Thyroid gland (tissue), 4 donors: ENCODE measurements at regions not wholly inside any gene's neighbourhood (a gene's known extent, or its start where the extent isn't known, plus 50 kb on each side); places are given as distances from the start of the nearest gene placed in this dataset.

ENCODE experiments used
- DNase-seq, 2 donors: peaks; one replicate each; pipeline ENCODE4 v3.0.0-alpha.2; 2019
- H3K27ac ChIP-seq, 3 donors: fragments of 200-600 bp; sonication (generic); 1 replicate in 2 of 3; 2 replicates in 1 of 3; pipeline ENCODE4 v1.5.1; 2016 to 2019; ENCODE audit warnings: mild to moderate bottlenecking in 1 of 3, moderate library complexity in 1 of 3
- H3K27me3 ChIP-seq: fragments of 200-600 bp; sonication (generic); one replicate; pipeline ENCODE4 v1.5.1; 2019
- H3K36me3 ChIP-seq, 2 donors: fragments of 200-600 bp; sonication (generic); one replicate each; pipeline ENCODE4 v1.5.1; 2016 to 2019
- H3K4me1 ChIP-seq, 2 donors: fragments of 200-600 bp; sonication (generic); one replicate each; pipeline ENCODE4 v1.5.1; 2017 to 2019
- H3K4me3 ChIP-seq, 3 donors: fragments of 200-600 bp; sonication (generic); replicated peaks in 1 of 3; 1 replicate in 2 of 3; 2 replicates in 1 of 3; pipeline ENCODE4 v1.5.1; 2016; ENCODE audit warnings: mild to moderate bottlenecking in 1 of 3
- H3K9me3 ChIP-seq: fragments of 200-600 bp; sonication (generic); one replicate; pipeline ENCODE4 v1.5.1; 2017
- CTCF ChIP-seq, 6 experiments: fragments of 200-600 bp in 3 of 6; fragments of 450-650 bp in 3 of 6; sonication (generic) in 3 of 6; IDR thresholded peaks; one replicate each; pipeline ENCODE4 v1.5.1; 2016 to 2019; ENCODE audit warnings: antibody characterized with exemption in 6 of 6, mild to moderate bottlenecking in 2 of 6, inconsistent platforms in 1 of 6, moderate library complexity in 1 of 6
- POLR2A ChIP-seq, 2 donors: fragments of 450-650 bp; IDR thresholded peaks; one replicate each; pipeline ENCODE4 v1.6.1; 2017; ENCODE audit warnings: antibody characterized with exemption in 2 of 2, mild to moderate bottlenecking in 2 of 2, moderate library complexity in 1 of 2
- WGBS, 2 donors: methylation state at CpG; one replicate each; pipeline ENCODE4 v1.1.5; 2017; 5-methylcytosine and 5-hydroxymethylcytosine counted together
- intact Hi-C: fragments of 100-400 bp; cut with DNase I; formaldehyde crosslinking; loops from one replicate; pipeline ENCODE4 v1.15.1; 2023

- no peak for DNase-seq
- WGBS, 2 donors, result 54 to 69% methylated on average over 1 of the region's 1 CpG
- no peaks in the 10 kb centered on the region for H3K27me3 ChIP-seq
- H3K9me3 ChIP-seq, result no peaks in the 10 kb centered on the region
- H3K27ac ChIP-seq, result no peak overlapping the region
- H3K36me3 ChIP-seq, result no peaks in the 10 kb centered on the region
- intact Hi-C loops, result loop anchor here (10.0 kb wide), 1 partner anchor 183 kb away; no protein-coding TSS in a partner anchor
- no peak for TF ChIP-seq CTCF (IDR thresholded peaks at IDR 0.05)
- no peak for TF ChIP-seq POLR2A (IDR thresholded peaks at IDR 0.05)
- no peak overlapping the region for H3K4me3 ChIP-seq
- no peaks in the 10 kb centered on the region for H3K4me1 ChIP-seq
These were observed 107.0 kb upstream of the OGFRL1 start for GRCh38 chr6:71181565-71181964.

DNA sequence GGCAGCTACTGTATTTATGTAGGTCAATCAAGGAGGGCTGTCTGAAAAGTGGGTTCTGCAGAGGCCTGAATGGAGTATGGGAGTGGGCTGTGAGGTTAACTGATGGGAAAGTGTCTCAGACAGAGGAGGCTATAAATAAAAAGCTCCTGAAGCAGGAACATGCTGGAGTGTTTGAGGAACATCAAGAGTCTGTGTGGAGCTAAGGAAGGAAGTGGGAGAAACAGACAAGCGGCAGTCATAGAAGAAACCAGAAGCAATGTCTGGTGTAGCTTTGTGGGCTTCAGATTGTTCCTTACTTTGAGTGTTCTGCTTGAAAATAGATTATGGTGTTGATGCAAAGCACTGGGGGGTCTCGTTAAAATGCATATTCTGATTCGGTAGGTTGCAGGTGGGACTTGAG, 101.5 kb upstream of the OGFRL1 start:
- DNase-seq, result no peak
- intact Hi-C loops, result loop anchor here (10.0 kb wide), 1 partner anchor 178 kb away; no protein-coding TSS in a partner anchor
- H3K9me3 ChIP-seq, result no peaks in the 10 kb centered on the region
- no peaks in the 10 kb centered on the region for H3K36me3 ChIP-seq
- TF ChIP-seq CTCF (IDR thresholded peaks at IDR 0.05) (no peak), POLR2A (IDR thresholded peaks at IDR 0.05) (no peak)
- 69 to 85% methylated on average over 3 of the region's 3 CpGs for WGBS, 2 donors
- H3K27ac ChIP-seq, result no peak overlapping the region
- H3K4me1 ChIP-seq, result no peaks in the 10 kb centered on the region
- H3K4me3 ChIP-seq, result no peak overlapping the region
- H3K27me3 ChIP-seq, result no peaks in the 10 kb centered on the region

GRCh38 chr6:71190809-71191208, 97.8 kb upstream of the OGFRL1 start:
- 13 to 17% methylated on average over 3 of the region's 3 CpGs for WGBS, 2 donors
- Histone ChIP-seq H3K9me3 (no peaks in the 10 kb centered on the region), H3K4me1 (no peaks in the 10 kb centered on the region), H3K27ac (no peak overlapping the region), H3K27me3 (no peaks in the 10 kb centered on the region), H3K36me3 (no peaks in the 10 kb centered on the region), H3K4me3 (no peak overlapping the region)
- no peak for DNase-seq
- intact Hi-C loops, result no loop called here
- peak in 3 of 6 experiments; percentile 25 to 32 (median 31) for TF ChIP-seq CTCF (IDR thresholded peaks at IDR 0.05)
- TF ChIP-seq POLR2A (IDR thresholded peaks at IDR 0.05), result no peak

GRCh38 chr6:71194724-71195123, 93.9 kb upstream of the OGFRL1 start:
- H3K27ac ChIP-seq, result no peak overlapping the region
- no peak for TF ChIP-seq CTCF (IDR thresholded peaks at IDR 0.05)
- TF ChIP-seq POLR2A (IDR thresholded peaks at IDR 0.05), result no peak
- H3K9me3 ChIP-seq, result no peaks in the 10 kb centered on the region
- H3K4me1 ChIP-seq, result no peaks in the 10 kb centered on the region
- H3K4me3 ChIP-seq, result no peak overlapping the region
- WGBS, 2 donors, result 73 to 89% methylated on average over 1 of the region's 1 CpG
- no peak for DNase-seq
- H3K36me3 ChIP-seq, result no peaks in the 10 kb centered on the region
- intact Hi-C loops, result no loop called here
- H3K27me3 ChIP-seq, result no peaks in the 10 kb centered on the region

- no peak for DNase-seq
- no peak overlapping the region for H3K4me3 ChIP-seq
- no peaks in the 10 kb centered on the region for H3K4me1 ChIP-seq
- H3K9me3 ChIP-seq, result no peaks in the 10 kb centered on the region
- H3K27ac ChIP-seq, result no peak overlapping the region
- 92 to 93% methylated on average over 7 of the region's 7 CpGs for WGBS, 2 donors
- no peak for TF ChIP-seq CTCF (IDR thresholded peaks at IDR 0.05)
- intact Hi-C loops, result no loop called here
- H3K27me3 ChIP-seq, result no peaks in the 10 kb centered on the region
- no peaks in the 10 kb centered on the region for H3K36me3 ChIP-seq
These were observed 91.3 kb upstream of the OGFRL1 start for GRCh38 chr6:71197267-71197666.
